ENCODE measurements at regions not wholly inside any gene's neighbourhood (a gene's known extent, or its start where the extent isn't known, plus 50 kb on each side); places are given as distances from the start of the nearest gene placed in this dataset.

- H2AK5ac ChIP-seq (ENCODE audit: low read depth, low read length): no peak overlapping the region
- no peak overlapping the region for H4K91ac ChIP-seq (ENCODE audit: insufficient read depth, low read depth, low read length)
- dilution Hi-C loops (cut with HindIII; ENCODE audit: low sequenced_read_pairs, unreplicated experiment) (no loop called here), intact Hi-C loops (cut with micrococcal nuclease) (no loop called here), in situ Hi-C loops (cut with MboI; ENCODE audit: low sequenced_read_pairs) (no loop called here)
- H3K27me3 ChIP-seq (ENCODE audit: control insufficient read depth, insufficient read depth, low read length): no peaks in the 10 kb centered on the region
- no peaks in the 10 kb centered on the region for H4K20me1 ChIP-seq (ENCODE audit: insufficient read depth, low read length)
- H4K5ac ChIP-seq (ENCODE audit: low read depth, low read length): no peak overlapping the region
- H3K4me1 ChIP-seq (ENCODE audit: control insufficient read depth, insufficient read depth, low read length): no peaks in the 10 kb centered on the region
- H3K18ac ChIP-seq (ENCODE audit: low read depth, low read length): no peak overlapping the region
- H3K27ac ChIP-seq (ENCODE audit: insufficient read depth, low read length): no peak overlapping the region
- POLR2A ChIA-PET (ENCODE audit: unreplicated experiment): no interaction called here
- no peak overlapping the region for H3K4me2 ChIP-seq (ENCODE audit: low read depth, low read length)
- DNase-seq (no peak), ATAC-seq (ENCODE audit: low read depth) (no peak)
- no peak overlapping the region for H3K14ac ChIP-seq (replicated peaks; ENCODE audit: low read depth, low read length)
- H3K79me1 ChIP-seq (ENCODE audit: low read depth in 1 of 2, low read length in 2 of 2): no peaks in the 10 kb centered on the region
- H3K9me1 ChIP-seq (ENCODE audit: insufficient read depth, low read length): no peaks in the 10 kb centered on the region
- no peak overlapping the region for H2AFZ ChIP-seq (replicated peaks; ENCODE audit: low read length, poor library complexity)
- CTCF ChIA-PET: interaction anchor here (0.6 kb wide), 1 partner anchor 13 kb away, joined by 5 read pairs; no protein-coding TSS in a partner anchor
- no peak overlapping the region for H2BK120ac ChIP-seq (ENCODE audit: low read depth, low read length)
- peaks cover 10% of the 10 kb centered on the region for H3K9me3 ChIP-seq (ENCODE audit: control insufficient read depth, insufficient read depth, low read length)
- no CpG with 5 or more reads among the region's 6 CpGs for WGBS, 2 experiments (ENCODE audit: extremely low coverage in 2 of 2, insufficient read length in 1 of 2)
- H3K4me3 ChIP-seq (ENCODE audit: insufficient read depth, low read depth, low read length): no peak overlapping the region
- H3K23ac ChIP-seq (ENCODE audit: low read depth, low read length): no peak overlapping the region
- H2BK20ac ChIP-seq (ENCODE audit: low read depth, low read length): no peak overlapping the region
- BruUV-seq (replicated peaks): no TSS peak
- H4K8ac ChIP-seq (ENCODE audit: low read depth in 2 of 2, low read length in 2 of 2): no peak overlapping the region
- no peak overlapping the region for H3K4ac ChIP-seq (ENCODE audit: low read depth, low read length)
- no peak overlapping the region for H2BK5ac ChIP-seq (ENCODE audit: low read depth, low read length, poor library complexity, severe bottlenecking)
- H2AK9ac ChIP-seq (replicated peaks; ENCODE audit: low read depth, low read length, poor library complexity): no peak overlapping the region
- no peaks in the 10 kb centered on the region for H3K36me3 ChIP-seq (ENCODE audit: control insufficient read depth, insufficient read depth, low read length)
- H3K56ac ChIP-seq (ENCODE audit: extremely low read depth, insufficient read depth, low read length): no peak overlapping the region
- TF ChIP-seq MAFK (IDR thresholded peaks at IDR 0.05; ENCODE audit: low read depth, low read length): no peak
- no peak for TF ChIP-seq CTCF (conservative IDR thresholded peaks at IDR 0.05; ENCODE audit: low read depth, low read length)
- no peak for TF ChIP-seq CEBPB (IDR thresholded peaks at IDR 0.05; ENCODE audit: low read depth, low read length)
- no peak for TF ChIP-seq MXI1 (IDR thresholded peaks at IDR 0.05; ENCODE audit: borderline replicate concordance, low read depth, low read length)
- TF ChIP-seq RCOR1 (IDR thresholded peaks at IDR 0.05; ENCODE audit: insufficient replicate concordance, low read length): no peak
- TF ChIP-seq POLR2A (IDR thresholded peaks at IDR 0.05; ENCODE audit: low read depth, low read length): no peak
- TF ChIP-seq USF2 (IDR thresholded peaks at IDR 0.05; ENCODE audit: low read depth, low read length): no peak
- TF ChIP-seq NFE2L2 (IDR thresholded peaks at IDR 0.05; ENCODE audit: low read depth, low read length): no peak
- no peak for TF ChIP-seq ELK1 (IDR thresholded peaks at IDR 0.05; ENCODE audit: borderline replicate concordance, low read depth, low read length)
- TF ChIP-seq BHLHE40 (IDR thresholded peaks at IDR 0.05; ENCODE audit: low read depth, low read length): no peak
- TF ChIP-seq RFX5 (IDR thresholded peaks at IDR 0.05; ENCODE audit: low read depth, low read length): no peak
- no peak for TF ChIP-seq MAZ (IDR thresholded peaks at IDR 0.05; ENCODE audit: borderline replicate concordance, low read depth, low read length)
- no peak for TF ChIP-seq RAD21 (IDR thresholded peaks at IDR 0.05; ENCODE audit: low read length)
- TF ChIP-seq CHD1 (IDR thresholded peaks at IDR 0.05; ENCODE audit: low read depth, low read length): no peak
- no peak for TF ChIP-seq SMC3 (IDR thresholded peaks at IDR 0.05; ENCODE audit: low read depth, low read length)
- no peak for TF ChIP-seq FOS (IDR thresholded peaks at IDR 0.05; ENCODE audit: low read depth, low read length)
- H2BK15ac ChIP-seq (ENCODE audit: low read depth, low read length): no peak overlapping the region
- H3K9ac ChIP-seq (ENCODE audit: low read depth, low read length): no peak overlapping the region
Measured at GRCh38 chr6:164570801-164571200, 738.6 kb downstream of the C6orf118 start.

Data from IMR-90 (cell line).